ENCODE measurements at regions not wholly inside any gene's neighbourhood (a gene's known extent, or its start where the extent isn't known, plus 50 kb on each side); places are given as distances from the start of the nearest gene placed in this dataset.

DNA sequence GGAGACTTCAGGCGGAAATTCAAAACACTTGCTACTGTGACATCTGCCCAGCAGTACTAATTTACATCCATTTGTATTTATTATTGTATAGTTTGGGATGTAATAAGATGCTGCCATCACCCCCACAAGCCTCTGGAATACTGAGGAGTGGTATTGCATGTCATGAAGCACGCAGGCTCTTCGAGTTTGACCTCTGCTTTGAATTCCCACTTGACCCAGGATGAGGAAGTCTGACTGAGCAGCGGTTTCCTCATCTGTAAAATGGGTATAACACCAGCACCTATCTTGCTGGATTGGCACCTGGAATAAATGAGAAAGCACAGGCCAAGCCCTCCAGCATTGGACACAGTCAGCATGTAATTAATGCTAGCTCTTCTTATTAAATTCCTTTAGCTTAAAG lies 116.0 kb upstream of the DIO3 start:
- DNase-seq (ENCODE audit: low read depth in 2 of 2) = no peak

GRCh38 chr14:101446387-101446969 lies 114.8 kb upstream of the DIO3 start:
- DNase-seq (ENCODE audit: low read depth in 2 of 2) = no peak

DNA sequence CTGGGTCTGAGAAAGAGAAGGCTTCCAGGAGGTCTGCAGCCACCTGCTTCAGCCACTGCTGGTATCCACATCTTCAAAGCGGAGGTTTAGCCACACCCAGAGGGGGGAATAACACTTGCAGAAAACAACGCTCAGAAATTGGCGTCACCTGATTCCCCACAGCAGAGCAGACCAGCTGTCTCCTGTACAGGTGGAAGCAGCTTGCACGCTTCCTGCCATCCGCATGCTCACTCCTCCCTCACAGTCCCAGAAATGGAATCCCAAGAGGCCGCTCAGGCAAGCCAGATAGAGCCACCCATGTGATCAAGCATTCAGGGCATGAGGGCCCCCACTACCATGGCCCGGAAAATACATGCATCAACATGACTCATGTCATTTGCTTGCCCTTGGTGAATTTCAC lies 112.2 kb upstream of the DIO3 start:
- no peak for DNase-seq (ENCODE audit: low read depth in 2 of 2)

- DNase-seq (ENCODE audit: low read depth in 2 of 2) = no peak
Measured at GRCh38 chr14:101451166-101451565, 110.1 kb upstream of the DIO3 start.

DNA sequence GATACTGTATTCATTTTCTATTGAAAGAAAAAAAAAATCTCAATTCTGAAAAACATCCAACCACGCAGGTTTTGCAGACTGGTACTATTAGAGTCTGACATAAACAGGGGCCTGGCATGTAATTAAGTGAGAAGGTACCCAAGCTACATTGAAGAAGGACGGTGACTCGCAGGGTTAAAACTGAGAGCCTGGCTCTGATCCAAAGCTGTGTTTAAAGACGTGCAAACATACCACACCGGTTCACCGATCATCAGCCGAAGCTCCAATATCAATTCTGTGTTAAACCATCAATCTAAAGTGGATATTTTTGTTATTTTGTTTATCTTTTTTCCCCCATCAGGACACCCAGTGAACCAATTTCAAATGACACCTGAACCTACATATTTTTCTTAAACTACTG lies 108.1 kb upstream of the DIO3 start:
- DNase-seq (ENCODE audit: low read depth in 2 of 2) = no peak

DNA sequence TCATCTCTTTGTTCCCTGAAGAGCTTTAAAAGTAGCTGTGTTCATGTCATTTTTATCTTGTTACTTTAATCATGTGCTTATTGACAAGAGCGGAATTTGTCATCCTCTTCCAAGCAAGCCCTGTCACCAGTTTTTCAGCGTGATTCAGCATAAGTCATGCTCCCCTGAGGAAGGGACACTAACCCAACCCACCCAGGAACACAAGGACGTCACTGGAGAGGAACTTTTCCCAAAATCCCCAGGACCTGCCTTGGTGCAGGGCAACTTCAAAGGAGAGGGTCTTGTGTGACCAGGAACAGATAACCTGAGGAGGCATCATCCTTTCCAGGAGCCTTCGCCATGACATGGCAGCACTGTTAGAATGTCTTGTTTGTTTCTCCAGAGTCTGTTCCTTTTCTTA lies 107.1 kb upstream of the DIO3 start:
- no peak for DNase-seq (ENCODE audit: low read depth in 2 of 2)

- DNase-seq (ENCODE audit: low read depth in 2 of 2) = no peak
Measured at GRCh38 chr14:101456246-101457175, 104.8 kb upstream of the DIO3 start.

DNA sequence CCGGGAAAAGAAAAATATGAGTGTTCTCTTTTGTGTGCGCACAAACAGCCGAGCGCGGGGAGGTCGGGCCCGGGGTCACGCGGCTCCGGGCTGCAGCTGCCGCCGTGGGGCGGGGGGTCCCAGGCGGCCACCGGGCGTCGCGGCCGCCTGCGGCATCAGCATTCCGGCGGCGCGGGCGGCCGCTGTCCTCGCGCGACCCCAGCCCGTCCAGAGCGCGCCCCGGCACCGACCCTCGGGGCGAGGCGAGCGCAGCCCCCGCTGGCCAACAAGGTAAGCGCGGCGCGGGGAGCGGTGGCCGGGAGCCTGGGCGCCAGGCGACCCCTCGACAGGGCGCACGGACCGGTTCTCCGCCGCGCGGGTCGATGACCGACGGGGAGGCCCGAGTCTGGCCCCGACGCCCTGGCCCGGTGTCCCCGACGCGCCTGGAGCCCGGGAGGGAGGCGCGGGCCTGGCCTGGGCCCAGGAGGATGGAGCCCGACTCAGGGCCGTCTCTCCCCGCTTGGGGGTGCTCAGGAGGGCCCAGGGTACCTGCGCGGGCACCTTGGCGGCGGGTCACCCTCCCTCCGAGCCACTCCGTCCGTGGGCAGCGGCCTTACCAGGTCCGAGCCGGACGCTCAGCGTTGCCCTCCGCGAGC lies 103.9 kb upstream of the DIO3 start:
- DNase-seq (ENCODE audit: low read depth in 2 of 2) = no peak

- DNase-seq (ENCODE audit: low read depth in 2 of 2) = no peak
Measured at GRCh38 chr14:101457936-101458740, 103.2 kb upstream of the DIO3 start.

GRCh38 chr14:101458741-101459550 lies 102.3 kb upstream of the DIO3 start:
- DNase-seq (ENCODE audit: low read depth in 2 of 2) = no peak

GRCh38 chr14:101459551-101459900 lies 101.8 kb upstream of the DIO3 start:
- no peak for DNase-seq (ENCODE audit: low read depth in 2 of 2)

DNA sequence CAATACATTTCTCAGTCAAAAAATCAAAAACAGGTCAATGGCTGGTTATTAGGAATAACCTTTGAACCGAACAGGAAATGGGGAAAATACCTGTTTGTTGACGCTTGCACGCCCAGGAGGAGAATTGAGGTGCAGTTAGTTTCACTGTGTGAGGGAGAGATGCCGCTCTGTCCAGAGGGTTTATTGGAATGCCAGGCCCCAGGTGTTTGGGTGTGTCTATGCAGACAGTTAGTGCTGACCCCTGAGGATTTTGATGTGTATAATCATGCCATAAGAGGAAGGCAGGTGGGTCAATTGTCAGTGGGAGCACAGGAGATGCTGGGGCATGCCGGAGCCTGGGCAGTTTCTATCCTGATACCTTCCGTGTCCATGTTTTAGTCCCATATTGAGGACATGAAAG lies 100.8 kb upstream of the DIO3 start:
- DNase-seq (ENCODE audit: low read depth in 2 of 2) = no peak

DNA sequence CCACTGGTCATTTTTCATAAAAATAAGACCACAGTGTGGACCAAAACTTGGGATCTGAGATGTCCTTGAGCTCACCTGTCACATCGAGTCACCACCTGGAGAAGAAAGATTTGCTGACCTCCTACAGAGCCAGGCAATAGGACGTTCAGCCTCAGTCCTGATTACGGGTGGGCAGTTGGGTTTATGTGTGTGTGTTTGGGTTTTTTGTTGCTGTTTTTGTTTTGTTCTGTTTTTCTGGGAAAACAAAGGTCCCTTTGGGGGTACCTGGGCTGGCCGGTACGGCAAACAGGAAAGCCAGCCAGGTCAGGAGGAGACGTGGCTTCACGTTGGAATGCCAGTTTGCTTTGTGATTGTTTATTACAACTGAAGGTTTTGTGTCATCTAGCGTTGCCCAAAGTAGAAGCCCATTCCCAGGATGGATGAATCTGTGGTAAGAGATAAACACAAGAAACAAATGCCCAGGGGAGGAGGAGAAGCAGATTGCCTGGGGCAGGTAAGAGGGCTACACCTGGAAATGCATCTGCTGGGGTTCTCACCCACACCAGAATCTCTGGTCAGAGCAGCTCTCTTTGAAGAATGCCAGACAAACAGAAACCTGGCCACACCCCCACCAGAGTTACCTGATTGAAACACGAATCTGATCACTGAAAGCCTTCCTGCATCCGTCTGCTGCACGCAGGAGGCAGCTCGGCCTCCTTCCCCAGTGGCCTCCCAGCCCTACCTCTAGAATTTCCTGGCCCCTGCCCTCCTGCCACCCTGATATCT lies 100.1 kb upstream of the DIO3 start:
- DNase-seq (ENCODE audit: low read depth in 2 of 2) = no peak

GRCh38 chr14:101461891-101462290 lies 99.4 kb upstream of the DIO3 start:
- no peak for DNase-seq (ENCODE audit: low read depth in 2 of 2)

DNA sequence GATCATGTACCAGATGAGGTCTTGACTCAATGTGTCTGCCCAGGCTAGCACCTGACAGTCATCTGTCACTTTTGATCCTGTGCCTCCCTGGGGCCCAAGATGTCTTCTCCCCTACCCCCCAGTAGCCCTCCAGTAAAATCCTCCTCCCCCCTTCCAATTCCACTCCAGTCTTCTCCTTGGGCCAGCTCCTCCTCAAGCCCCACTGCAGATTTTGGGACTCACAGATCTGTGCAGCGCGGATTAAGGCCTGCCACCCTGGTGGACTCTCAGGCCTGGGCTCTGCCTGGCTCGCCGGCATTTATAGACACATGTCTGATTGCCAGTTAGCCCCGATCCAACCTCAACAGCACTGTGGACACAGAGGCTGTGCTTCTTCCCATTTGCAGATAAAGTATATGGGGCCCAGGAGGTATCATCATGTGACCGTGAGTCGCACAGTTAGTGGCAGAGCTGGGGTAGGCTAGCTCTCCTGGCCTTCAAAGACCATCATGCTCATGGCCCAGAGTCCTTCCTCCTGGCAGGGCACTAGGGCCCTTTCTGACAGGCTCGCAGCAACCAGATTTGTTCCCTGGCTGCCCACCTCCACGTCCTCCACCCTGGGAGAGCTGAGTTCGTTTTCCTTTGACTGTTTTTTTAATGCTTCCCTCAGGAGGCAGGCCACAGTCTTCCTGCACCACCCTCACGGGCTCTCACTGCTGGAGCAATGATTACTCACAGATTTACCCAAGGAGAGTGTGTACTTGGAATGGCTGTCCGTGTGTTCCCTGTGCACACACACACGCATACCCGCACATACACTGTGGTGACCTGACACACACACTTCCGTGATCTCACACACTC lies 98.3 kb upstream of the DIO3 start:
- DNase-seq (ENCODE audit: low read depth in 2 of 2) = no peak

DNA sequence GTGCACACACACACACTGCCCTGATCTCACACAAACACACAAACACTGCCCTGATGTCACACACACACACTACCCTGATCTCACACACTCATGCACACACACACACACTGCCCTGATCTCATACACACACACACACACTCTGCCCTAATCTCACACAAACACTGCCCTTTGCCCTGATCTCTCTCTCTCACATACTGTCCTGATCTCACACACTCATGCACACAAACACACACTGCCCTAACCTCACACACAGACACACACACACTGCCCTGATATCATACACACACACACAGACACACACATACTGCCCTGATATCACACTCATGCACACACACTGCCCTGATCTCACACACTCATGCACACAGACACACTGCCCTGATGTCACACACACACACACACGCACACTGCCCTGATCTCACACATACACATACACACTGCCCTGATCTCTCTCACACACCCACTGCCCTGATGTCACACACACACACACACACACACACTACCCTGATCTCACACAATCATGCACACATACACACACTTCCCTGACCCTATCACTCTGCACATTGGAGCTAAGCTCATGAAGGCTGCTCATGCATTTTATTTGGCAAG lies 97.6 kb upstream of the DIO3 start:
- DNase-seq (ENCODE audit: low read depth in 2 of 2) = no peak

- no peak for DNase-seq (ENCODE audit: low read depth in 2 of 2)
Measured at GRCh38 chr14:101464310-101464983, 96.8 kb upstream of the DIO3 start.

- no peak for DNase-seq (ENCODE audit: low read depth in 2 of 2)
Measured at GRCh38 chr14:101464984-101465794, 96.1 kb upstream of the DIO3 start.
